OCI-LY3 (cell line): ENCODE measurements at regions not wholly inside any gene's neighbourhood (a gene's known extent, or its start where the extent isn't known, plus 50 kb on each side); places are given as distances from the start of the nearest gene placed in this dataset.

ENCODE experiments used
- H2AFZ ChIP-seq: fragments of 200-600, 300-600 bp; shearing (Covaris generic); 2 replicates; pipeline ENCODE4 v1.6.0; 2014; ENCODE audit warnings: antibody characterized with exemption, low read depth, low read length
- H3K27ac ChIP-seq: fragments of 200-600, 300-600 bp; sonication (generic); 2 replicates; pipeline ENCODE4 v1.5.1; 2014; ENCODE audit warnings: mild to moderate bottlenecking, low read length, moderate library complexity, mixed read lengths
- H3K27me3 ChIP-seq: fragments of 200-600, 300-600 bp; sonication (generic); 2 replicates; pipeline ENCODE4 v1.6.1; 2014; ENCODE audit warnings: low read depth, low read length, mixed read lengths
- H3K36me3 ChIP-seq: fragments of 200-600, 300-600 bp; sonication (generic); replicated peaks from 2 replicates; pipeline ENCODE3; 2014; ENCODE audit warnings: low read depth, low read length, mixed read lengths
- H3K4me1 ChIP-seq: fragments of 300-600, 200-600 bp; sonication (generic); 2 replicates; pipeline ENCODE4 v1.6.1; 2014; ENCODE audit warnings: low read length, mixed read lengths
- H3K4me2 ChIP-seq: fragments of 200-600, 300-600 bp; sonication (generic); 2 replicates; pipeline ENCODE4 v1.6.1; 2014; ENCODE audit warnings: low read length, mixed read lengths
- H3K4me3 ChIP-seq: fragments of 300-600, 200-600 bp; sonication (generic); 2 replicates; pipeline ENCODE4 v1.5.1; 2014; ENCODE audit warnings: antibody characterized with exemption, mild to moderate bottlenecking, low read length, moderate library complexity
- H3K79me2 ChIP-seq: fragments of 300-600, 200-600 bp; shearing (Covaris generic); 2 replicates; pipeline ENCODE4 v1.6.1; 2014; ENCODE audit warnings: mild to moderate bottlenecking, low read length, mixed read lengths
- H3K9ac ChIP-seq: fragments of 300-600, 200-600 bp; shearing (Covaris generic); 2 replicates; pipeline ENCODE4 v1.6.0; 2014; ENCODE audit warnings: mild to moderate bottlenecking, low read length, moderate library complexity
- H3K9me3 ChIP-seq: fragments of 200-600, 300-600 bp; shearing (Covaris generic); 2 replicates; pipeline ENCODE4 v1.6.1; 2014; ENCODE audit warnings: low read length, mixed read lengths; ENCODE audit not compliant: insufficient read depth
- H4K20me1 ChIP-seq: fragments of 200-600, 300-600 bp; sonication (generic); 2 replicates; pipeline ENCODE4 v1.6.1; 2016; ENCODE audit warnings: low read length, mixed read lengths; ENCODE audit not compliant: insufficient read depth
- CTCF ChIP-seq: fragments of 200-600, 300-600 bp; sonication (generic); IDR thresholded peaks from 2 replicates; pipeline ENCODE4 v1.5.1; 2014; ENCODE audit warnings: antibody characterized with exemption, low read length, low read depth
- EZH2phosphoT487 ChIP-seq: fragments of 200-600 bp; shearing (Covaris generic); IDR thresholded peaks from 2 replicates; pipeline ENCODE4 v1.6.1; 2018; ENCODE audit warnings: antibody characterized with exemption, mixed run types, low read depth

- Histone ChIP-seq H3K79me2 (no peaks in the 10 kb centered on the region), H4K20me1 (no peaks in the 10 kb centered on the region), H3K9ac (no peak overlapping the region), H3K27ac (no peak overlapping the region), H2AFZ (no peak overlapping the region), H3K4me2 (no peak overlapping the region), H3K9me3 (no peaks in the 10 kb centered on the region), H3K36me3 (no peaks in the 10 kb centered on the region), H3K4me1 (no peaks in the 10 kb centered on the region), H3K27me3 (no peaks in the 10 kb centered on the region), H3K4me3 (no peak overlapping the region)
- TF ChIP-seq CTCF: no peak
Measured at GRCh38 chr12:115037830-115038229, 353.9 kb upstream of the TBX3 start.

GRCh38 chr12:115035535-115036107, 351.6 kb upstream of the TBX3 start:
- H2AFZ ChIP-seq: no peak overlapping the region

GRCh38 chr12:115032521-115032920, 348.5 kb upstream of the TBX3 start:
- no peak overlapping the region for H3K4me2 ChIP-seq
- H4K20me1 ChIP-seq: no peaks in the 10 kb centered on the region
- H3K9me3 ChIP-seq: no peaks in the 10 kb centered on the region
- H3K4me1 ChIP-seq: no peaks in the 10 kb centered on the region
- H3K4me3 ChIP-seq: no peak overlapping the region
- H3K27me3 ChIP-seq: no peaks in the 10 kb centered on the region
- H3K79me2 ChIP-seq: no peaks in the 10 kb centered on the region
- no peak for TF ChIP-seq CTCF
- TF ChIP-seq EZH2phosphoT487: no peak
- H3K27ac ChIP-seq: no peak overlapping the region
- no peak overlapping the region for H2AFZ ChIP-seq
- H3K36me3 ChIP-seq: no peaks in the 10 kb centered on the region
- no peak overlapping the region for H3K9ac ChIP-seq

More at GRCh38 chr12:115035535-115036107, 351.6 kb upstream of the TBX3 start:
- H4K20me1 ChIP-seq: no peaks in the 10 kb centered on the region
- H3K36me3 ChIP-seq: no peaks in the 10 kb centered on the region
- H3K4me3 ChIP-seq: no peak overlapping the region
- no peaks in the 10 kb centered on the region for H3K4me1 ChIP-seq
- H3K27ac ChIP-seq: no peak overlapping the region
- no peaks in the 10 kb centered on the region for H3K9me3 ChIP-seq
- H3K4me2 ChIP-seq: no peak overlapping the region
- no peaks in the 10 kb centered on the region for H3K27me3 ChIP-seq
- no peak overlapping the region for H3K9ac ChIP-seq
- H3K79me2 ChIP-seq: no peaks in the 10 kb centered on the region
- TF ChIP-seq CTCF (no peak), EZH2phosphoT487 (no peak)

GRCh38 chr12:115030017-115030416, 346.0 kb upstream of the TBX3 start:
- Histone ChIP-seq H4K20me1 (no peaks in the 10 kb centered on the region), H3K9ac (no peak overlapping the region), H3K4me2 (no peak overlapping the region), H3K27me3 (no peaks in the 10 kb centered on the region), H3K79me2 (no peaks in the 10 kb centered on the region), H3K27ac (no peak overlapping the region), H3K9me3 (no peaks in the 10 kb centered on the region), H2AFZ (no peak overlapping the region), H3K36me3 (no peaks in the 10 kb centered on the region), H3K4me1 (no peaks in the 10 kb centered on the region), H3K4me3 (no peak overlapping the region)
- no peak for TF ChIP-seq EZH2phosphoT487
- TF ChIP-seq CTCF: no peak
